MM.1S (cell line): ENCODE measurements at regions not wholly inside any gene's neighbourhood (a gene's known extent, or its start where the extent isn't known, plus 50 kb on each side); places are given as distances from the start of the nearest gene placed in this dataset.

ENCODE experiments used
- CTCF ChIP-seq: fragments of 300-600 bp; sonication (generic); IDR thresholded peaks from 2 replicates; pipeline ENCODE4 v1.5.1; 2016; ENCODE audit warnings: antibody characterized with exemption, low read length, mixed read lengths
- EZH2 ChIP-seq: fragments of 300-600 bp; sonication (generic); optimal IDR thresholded peaks from 2 replicates; pipeline ENCODE3; 2017; ENCODE audit warnings: low read depth, mild to moderate bottlenecking, antibody characterized with exemption, low read length, mixed read lengths
- EZH2phosphoT487 ChIP-seq: fragments of 300-600 bp; sonication (generic); IDR thresholded peaks from 2 replicates; pipeline ENCODE4 v1.6.1; 2018; ENCODE audit warnings: antibody characterized with exemption, low read length

GRCh38 chr7:142440219-142440905 lies 182.5 kb upstream of the PRSS58 start:
- TF ChIP-seq CTCF (no peak), EZH2 (no peak), EZH2phosphoT487 (no peak)
